ENCODE measurements at regions not wholly inside any gene's neighbourhood (a gene's known extent, or its start where the extent isn't known, plus 50 kb on each side); places are given as distances from the start of the nearest gene placed in this dataset.

DNA sequence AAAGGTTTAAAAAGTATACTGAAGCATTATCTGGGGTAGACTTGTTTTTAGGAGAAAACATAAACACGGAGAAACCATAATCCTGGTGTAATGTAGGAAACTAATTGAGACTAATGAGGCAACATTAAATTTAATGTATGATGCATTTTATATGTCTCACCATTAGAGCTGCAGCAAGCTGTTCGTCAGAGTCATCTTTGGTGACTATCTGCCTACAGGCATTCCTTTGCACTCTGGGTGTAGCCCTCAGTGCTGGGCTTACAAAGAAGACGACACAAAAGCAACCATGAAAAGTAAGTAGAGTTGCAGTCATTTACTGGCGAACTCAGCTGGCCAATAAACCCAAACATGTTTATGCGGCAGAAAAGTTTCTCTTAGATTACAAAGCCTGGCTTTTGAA, 415.3 kb upstream of the ZEB2 start:
- no peak for DNase-seq (ENCODE audit: low spot score)
- in situ Hi-C loops (cut with MboI; ENCODE audit: low pct_unique_long_range_greater_than_20kb, low sequenced_read_pairs, unreplicated experiment): no loop called here
- TF ChIP-seq, protein P1, sequence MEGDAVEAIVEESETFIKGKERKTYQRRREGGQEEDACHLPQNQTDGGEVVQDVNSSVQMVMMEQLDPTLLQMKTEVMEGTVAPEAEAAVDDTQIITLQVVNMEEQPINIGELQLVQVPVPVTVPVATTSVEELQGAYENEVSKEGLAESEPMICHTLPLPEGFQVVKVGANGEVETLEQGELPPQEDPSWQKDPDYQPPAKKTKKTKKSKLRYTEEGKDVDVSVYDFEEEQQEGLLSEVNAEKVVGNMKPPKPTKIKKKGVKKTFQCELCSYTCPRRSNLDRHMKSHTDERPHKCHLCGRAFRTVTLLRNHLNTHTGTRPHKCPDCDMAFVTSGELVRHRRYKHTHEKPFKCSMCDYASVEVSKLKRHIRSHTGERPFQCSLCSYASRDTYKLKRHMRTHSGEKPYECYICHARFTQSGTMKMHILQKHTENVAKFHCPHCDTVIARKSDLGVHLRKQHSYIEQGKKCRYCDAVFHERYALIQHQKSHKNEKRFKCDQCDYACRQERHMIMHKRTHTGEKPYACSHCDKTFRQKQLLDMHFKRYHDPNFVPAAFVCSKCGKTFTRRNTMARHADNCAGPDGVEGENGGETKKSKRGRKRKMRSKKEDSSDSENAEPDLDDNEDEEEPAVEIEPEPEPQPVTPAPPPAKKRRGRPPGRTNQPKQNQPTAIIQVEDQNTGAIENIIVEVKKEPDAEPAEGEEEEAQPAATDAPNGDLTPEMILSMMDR (IDR thresholded peaks at IDR 0.05; ENCODE audit: extremely low read depth, insufficient read depth, missing control alignments): no peak

DNA sequence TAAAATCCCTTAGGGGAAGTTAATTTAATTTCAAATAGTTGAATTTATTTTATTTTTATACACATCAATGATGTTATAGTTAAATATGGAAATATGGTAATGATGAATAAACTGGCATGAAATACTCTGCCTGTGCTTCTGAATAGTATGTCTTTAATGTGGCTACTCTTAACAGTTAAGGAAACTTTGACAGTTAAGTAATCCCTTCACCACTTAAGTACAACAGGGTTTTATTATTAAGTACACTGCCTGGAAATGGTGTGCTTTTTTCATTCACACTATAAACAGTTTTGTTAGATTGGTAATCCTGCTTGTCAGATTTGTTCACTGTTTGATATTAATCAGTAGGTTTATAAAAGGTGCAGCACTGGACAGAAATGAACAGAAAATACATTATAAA, 412.0 kb upstream of the ZEB2 start:
- DNase-seq (ENCODE audit: low spot score): no peak
- TF ChIP-seq, protein P1 (IDR thresholded peaks at IDR 0.05; ENCODE audit: extremely low read depth, insufficient read depth, missing control alignments): no peak
- in situ Hi-C loops (cut with MboI; ENCODE audit: low pct_unique_long_range_greater_than_20kb, low sequenced_read_pairs, unreplicated experiment): no loop called here

DNA sequence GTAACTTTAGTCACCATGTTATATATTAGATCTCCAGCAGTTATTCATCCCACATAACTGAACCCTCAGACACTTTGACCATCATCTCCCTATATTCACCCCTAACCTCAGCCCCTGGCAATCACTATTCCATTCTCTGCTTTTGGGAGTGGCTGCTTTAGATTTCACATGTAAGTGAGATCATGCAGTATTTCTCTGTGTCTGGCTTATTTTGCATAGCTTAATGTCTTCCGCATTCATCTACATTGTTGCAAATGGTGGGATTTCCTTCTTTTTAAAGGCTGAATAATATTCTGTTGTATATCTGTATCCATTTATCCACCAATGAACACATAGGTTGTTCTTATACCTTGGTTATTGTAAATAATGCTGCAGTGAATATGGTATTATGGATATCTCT, 411.6 kb upstream of the ZEB2 start:
- TF ChIP-seq, protein P1 (IDR thresholded peaks at IDR 0.05; ENCODE audit: extremely low read depth, insufficient read depth, missing control alignments): no peak
- in situ Hi-C loops (cut with MboI; ENCODE audit: low pct_unique_long_range_greater_than_20kb, low sequenced_read_pairs, unreplicated experiment): no loop called here

DNA sequence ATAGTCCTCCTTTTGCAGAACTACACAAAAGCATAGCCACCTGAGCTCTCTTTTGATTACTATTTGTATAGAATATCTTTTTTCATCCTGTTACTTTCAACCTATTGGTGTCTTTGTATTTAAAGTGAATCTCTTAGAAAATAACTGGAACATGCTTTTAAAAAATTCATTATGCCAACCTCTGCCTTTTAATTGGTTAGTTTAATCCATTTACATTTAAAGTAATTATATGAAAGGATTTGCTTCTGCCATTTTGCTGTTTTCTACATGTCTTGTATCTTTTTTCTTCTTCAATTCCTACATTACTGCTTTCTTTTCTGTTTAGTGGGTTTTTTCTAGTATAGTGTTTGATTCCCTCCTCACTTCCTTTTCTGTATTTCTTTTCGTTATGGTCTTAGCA, 407.5 kb upstream of the ZEB2 start:
- in situ Hi-C loops (cut with MboI; ENCODE audit: low pct_unique_long_range_greater_than_20kb, low sequenced_read_pairs, unreplicated experiment): no loop called here
- DNase-seq (ENCODE audit: low spot score): no peak
- TF ChIP-seq, protein P1 (IDR thresholded peaks at IDR 0.05; ENCODE audit: extremely low read depth, insufficient read depth, missing control alignments): no peak

More for the DNA sequence above, 411.6 kb upstream of the ZEB2 start:
- DNase-seq (ENCODE audit: low spot score): no peak

DNA sequence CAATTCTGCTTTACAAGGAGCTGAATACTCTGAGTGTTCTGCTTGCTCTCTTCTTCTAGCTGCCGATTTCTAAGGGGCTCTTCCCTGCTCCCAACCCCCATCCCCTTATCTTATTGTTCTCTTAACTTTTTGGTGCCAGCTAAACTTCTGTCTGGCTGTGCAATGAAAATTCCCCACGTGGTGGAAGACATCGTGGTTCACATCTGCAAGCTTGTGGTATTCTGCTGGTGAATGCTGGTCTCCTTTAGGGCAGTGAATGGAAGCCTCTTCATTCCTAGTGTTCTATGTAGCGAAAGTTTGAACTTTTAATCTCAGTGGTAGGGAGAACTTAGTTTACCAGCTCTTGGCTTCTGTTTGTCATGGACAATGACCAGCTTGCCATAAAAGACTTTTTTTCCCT, 406.0 kb upstream of the ZEB2 start:
- no peak for DNase-seq (ENCODE audit: low spot score)
- in situ Hi-C loops (cut with MboI; ENCODE audit: low pct_unique_long_range_greater_than_20kb, low sequenced_read_pairs, unreplicated experiment): no loop called here
- TF ChIP-seq, protein P1 (IDR thresholded peaks at IDR 0.05; ENCODE audit: extremely low read depth, insufficient read depth, missing control alignments): no peak

DNA sequence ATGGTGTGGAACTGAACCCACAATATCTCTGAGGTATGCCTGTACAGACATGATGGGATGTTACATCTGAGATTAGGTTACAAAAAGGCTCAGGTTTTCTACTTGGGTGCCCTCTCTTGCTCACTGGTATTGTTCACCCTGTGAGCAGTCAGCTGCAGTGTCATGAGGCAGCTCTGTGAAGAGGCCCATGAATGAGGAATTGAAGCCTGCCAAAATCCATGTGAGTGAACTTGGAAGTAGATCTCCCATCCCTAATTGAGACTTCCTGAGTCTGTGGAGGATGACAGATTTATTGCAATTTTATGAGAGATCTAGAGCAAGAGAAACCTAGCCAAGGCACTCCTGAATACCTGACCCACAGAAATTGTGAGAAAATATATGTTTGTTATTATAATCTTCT, 404.9 kb upstream of the ZEB2 start:
- TF ChIP-seq, protein P1 (IDR thresholded peaks at IDR 0.05; ENCODE audit: extremely low read depth, insufficient read depth, missing control alignments): no peak
- in situ Hi-C loops (cut with MboI; ENCODE audit: low pct_unique_long_range_greater_than_20kb, low sequenced_read_pairs, unreplicated experiment): no loop called here
- DNase-seq (ENCODE audit: low spot score): no peak

DNA sequence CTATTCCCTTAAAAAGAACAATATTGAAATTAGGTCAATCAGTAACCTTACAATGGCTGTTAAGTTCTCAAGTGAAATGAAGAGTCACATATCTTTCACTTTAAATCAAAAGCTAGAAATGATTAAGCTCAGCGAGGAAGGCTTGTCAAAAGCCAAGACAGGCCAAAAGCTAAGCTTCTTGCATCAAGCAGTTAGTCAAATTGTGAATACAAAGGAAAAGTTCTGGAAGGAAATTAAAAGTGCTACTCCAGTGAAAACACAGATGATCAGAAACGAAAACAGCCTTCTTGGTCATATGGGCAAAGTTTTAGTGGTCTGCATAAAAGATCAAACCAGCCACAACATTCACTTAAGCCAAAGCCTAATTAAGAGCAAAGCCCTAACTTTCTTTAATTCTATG, 402.6 kb upstream of the ZEB2 start:
- TF ChIP-seq, protein P1 (IDR thresholded peaks at IDR 0.05; ENCODE audit: extremely low read depth, insufficient read depth, missing control alignments): no peak
- no peak for DNase-seq (ENCODE audit: low spot score)
- in situ Hi-C loops (cut with MboI; ENCODE audit: low pct_unique_long_range_greater_than_20kb, low sequenced_read_pairs, unreplicated experiment): no loop called here

All from GM13977 (cell line).